NCI-H524 treated with DMSO at 0.1 percent for 48 hours (cell line): ENCODE measurements at regions not wholly inside any gene's neighbourhood (a gene's known extent, or its start where the extent isn't known, plus 50 kb on each side); places are given as distances from the start of the nearest gene placed in this dataset.
A peak's percentile ranks its signal among the peaks of the same experiment; 100 is the strongest.

ENCODE experiments used
- DNase-seq: peaks from one replicate; lab custom pipeline; 2025; lab: John Stamatoyannopoulos, UW

DNA sequence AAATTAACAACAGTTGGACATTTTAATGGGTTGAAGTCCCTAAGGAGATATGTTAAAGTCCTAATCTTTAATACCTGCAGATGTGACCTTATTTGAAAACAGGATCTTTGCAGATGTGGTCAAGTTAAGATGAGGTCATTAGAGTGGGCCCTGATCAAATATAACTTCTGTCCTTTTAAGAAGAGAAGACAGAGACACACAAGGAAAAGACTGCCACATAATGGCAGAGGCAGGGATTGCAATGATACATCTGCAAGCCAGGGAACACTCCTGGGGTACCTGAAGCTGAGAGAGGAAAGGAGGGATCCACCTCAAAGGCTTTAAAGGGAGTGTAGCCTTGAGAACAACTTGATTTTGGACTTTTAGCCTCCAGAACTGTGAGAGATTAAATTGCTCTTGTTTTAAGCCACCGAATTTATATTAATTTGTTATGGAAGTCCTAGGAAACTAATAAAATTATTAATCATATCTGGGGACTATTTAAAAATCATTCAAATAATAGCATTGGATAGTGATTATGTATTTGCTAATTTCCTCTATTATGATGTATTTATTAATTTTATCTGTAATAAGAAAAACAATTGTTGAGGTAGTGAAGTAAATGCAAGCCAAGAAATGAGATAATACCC lies 700.0 kb upstream of the PCDH15 start:
- no peak for DNase-seq

DNA sequence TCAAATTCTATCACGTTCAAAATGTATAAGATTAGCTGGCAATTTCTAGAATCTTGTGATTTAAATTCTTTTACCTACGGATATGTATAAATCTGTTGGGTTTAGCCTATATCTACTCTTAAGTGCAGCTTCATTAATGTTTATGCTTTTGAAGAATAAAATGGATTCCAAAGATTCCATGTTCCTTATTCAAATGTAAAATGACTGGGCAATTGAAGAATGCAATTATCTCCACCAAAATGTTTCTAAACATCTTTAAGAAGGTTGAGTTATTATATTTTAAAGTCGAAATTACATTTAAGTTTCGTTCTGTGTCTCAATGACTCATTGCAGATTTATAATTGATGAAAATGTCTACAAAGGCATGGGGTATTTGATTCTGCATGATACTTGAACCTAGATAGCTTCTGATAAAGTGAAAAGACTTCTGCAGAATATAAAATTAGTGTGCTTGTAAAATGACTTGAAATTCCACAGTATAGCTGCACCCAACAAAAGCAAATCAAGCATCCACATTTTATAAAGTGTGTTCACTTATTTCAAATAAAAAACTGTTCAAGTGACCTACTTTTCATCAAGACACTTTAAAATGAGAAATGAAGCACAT lies 697.0 kb upstream of the PCDH15 start:
- DNase-seq = no peak

DNA sequence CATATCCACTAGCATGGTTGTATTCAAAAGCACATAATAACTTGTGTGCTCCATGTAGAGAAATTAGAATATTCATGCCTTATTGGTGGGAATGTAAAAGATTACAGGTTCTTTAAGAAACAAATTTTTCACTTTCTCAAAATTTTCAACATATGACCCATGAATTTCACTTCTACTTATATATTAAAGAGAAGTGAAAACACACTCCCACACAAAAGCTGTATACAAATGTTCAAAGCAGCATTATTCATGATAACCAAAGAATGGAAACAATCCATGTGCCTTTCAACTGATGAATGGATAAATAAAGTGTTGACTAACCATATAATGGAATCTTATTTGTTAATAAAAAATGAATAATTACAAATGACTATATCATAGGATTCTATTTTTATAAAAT lies 694.5 kb upstream of the PCDH15 start:
- DNase-seq = no peak

DNA sequence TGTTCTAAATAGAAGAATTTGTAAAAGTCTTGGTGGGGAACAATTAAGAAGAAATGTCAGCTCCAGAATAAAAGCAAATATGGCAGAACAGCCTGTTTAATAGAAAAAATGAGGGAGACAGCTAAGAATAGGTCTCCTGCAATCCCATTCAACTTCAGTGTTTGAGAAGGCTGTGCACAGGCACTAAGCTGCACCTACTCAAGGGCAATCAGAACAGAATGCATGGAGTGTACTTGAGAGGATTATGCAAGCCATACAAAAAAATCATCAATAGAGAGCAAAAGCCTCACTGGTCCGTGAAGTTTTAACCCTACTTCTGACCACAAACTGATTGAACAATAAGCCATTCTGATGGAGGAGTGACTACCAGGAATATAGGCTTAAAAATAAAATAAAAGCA lies 690.7 kb upstream of the PCDH15 start:
- peak; percentile 4 for DNase-seq

DNA sequence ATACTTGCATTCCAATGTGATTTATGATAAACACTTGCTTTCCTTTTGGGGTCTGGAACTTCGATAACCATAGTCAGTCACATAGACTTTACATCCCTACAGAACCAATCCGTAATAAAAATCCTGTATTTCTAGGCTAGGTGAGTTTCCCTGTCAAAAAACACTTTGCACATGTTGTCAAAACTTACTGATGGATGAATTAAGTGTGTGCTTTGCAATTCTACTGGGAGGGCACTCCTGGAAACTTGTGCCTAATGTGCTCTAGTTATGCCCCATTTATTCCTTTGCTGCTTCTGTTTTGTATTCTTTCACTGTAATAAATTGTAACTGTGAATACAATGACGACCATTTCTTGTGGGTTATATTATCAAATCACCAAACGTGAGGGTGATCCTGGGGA lies 684.8 kb upstream of the PCDH15 start:
- no peak for DNase-seq

DNA sequence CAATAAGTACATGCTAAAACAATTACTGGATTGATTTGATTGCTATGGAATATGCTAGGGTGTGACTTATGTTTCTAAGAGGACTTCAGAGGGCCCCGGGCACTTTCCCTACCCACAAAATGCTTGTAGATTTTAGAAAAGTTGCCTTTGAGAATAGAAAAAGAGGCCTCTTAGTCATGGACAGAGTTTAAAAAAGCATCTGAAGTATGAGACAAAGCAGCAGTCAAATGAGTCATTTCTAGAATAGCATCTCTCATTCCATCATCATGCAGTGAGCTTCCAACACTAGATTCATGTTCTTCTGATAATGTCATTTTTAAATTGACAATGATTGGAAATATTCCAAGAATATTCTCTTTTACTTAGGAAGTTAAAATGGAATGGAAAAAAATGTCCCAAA lies 675.1 kb upstream of the PCDH15 start:
- no peak for DNase-seq

DNA sequence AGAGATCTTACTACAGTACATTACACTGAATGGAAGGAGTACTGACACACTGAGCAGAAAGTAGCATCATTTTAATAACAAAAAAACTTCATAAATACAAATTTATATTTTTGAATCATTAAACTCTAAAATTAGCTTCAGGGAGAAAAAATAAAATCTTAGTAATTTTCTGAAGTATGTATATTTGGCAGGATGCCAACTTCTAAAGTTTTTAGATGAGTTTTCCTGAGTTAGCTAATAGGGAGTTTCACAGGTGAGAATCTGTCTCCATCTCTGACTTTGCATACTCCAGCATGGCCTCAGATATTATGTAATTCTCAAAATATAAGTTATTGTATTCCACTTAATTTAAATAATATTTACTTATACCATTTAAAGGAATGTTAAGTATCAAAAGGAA lies 673.2 kb upstream of the PCDH15 start:
- DNase-seq = no peak

DNA sequence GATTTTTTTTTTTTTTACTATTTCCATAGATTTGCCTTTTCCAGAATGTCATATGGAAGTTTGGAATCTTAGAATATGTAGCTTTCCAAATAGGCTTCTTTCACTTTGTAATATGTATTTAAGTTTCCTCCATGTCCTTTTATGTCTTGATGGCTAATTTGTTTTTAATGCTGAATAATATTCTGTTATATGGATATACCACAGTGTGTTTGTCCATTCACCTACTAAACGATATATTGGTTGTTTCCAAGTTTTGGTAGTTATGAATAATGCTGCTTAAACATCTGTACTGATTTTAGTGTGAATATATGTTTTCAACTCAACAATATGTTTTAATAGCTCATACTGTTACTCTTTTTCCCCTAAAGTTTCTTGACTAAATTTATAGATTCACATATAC lies 669.8 kb upstream of the PCDH15 start:
- no peak for DNase-seq

DNA sequence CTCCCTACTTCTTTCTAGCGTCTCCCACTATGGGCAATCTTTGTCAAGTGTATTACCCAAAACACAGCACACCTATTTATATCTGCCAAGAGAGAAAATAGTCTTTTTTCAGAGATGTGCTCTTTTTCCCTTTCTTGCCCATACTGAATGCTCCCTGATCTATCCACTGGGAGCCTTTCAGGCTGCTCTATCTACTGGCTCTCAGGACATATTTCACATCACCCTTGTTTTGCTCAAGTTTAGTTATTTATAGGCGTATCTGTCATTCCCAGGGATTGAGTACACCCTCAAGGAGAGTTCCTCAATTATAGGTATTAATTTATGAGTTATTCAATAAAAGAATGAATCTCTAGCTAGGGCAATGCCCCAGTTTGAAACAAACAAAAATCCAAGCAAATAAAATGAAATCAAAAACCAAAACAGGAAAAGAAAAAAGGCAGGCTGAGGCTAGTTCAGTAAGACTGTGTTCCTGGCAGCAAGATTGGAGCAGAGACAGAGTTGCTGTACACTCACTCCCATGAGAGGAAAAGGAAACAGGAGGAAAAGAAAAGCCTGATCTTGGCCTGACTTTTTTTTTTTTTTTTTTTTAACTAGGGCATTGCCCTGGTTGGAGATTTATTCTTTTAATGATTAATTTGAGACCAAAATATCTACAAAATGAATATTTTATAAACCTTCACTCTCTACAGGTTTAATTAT lies 665.9 kb upstream of the PCDH15 start:
- no peak for DNase-seq

DNA sequence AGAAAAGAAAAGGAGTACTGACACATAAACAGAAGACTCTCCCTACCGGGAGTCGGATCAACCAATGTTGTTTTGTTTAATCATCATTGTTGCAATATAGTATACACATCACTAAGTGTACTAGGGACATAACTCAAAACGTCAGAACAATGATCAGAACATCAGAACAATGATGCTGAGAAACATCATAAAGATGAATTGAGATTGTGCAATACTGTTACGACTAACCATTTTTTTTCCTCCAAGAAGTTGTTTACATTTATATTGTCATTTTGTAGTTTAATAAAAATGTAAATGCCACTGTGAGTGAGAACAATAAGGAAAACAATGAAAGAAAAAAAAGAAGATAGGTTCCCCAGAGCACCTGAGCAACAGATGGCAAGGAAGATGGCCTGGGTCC lies 663.1 kb upstream of the PCDH15 start:
- no peak for DNase-seq

DNA sequence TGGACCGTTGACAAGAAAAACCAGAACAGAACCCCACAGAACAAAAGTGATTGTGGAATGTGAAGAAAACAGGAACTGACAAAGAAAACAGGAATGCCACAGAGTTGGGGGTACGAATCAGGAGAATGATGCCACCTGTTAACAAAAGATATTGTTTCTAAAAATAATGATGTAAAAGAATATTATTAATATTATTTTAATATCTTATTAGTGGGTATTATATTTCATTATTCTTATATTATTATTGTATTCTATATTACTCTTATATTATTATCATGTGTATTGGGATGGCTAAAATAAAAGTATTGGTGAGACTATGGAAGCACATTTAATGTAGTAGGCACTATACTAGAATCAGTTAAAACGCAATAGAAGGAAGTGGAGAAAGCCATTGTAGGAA lies 659.0 kb upstream of the PCDH15 start:
- no peak for DNase-seq

DNA sequence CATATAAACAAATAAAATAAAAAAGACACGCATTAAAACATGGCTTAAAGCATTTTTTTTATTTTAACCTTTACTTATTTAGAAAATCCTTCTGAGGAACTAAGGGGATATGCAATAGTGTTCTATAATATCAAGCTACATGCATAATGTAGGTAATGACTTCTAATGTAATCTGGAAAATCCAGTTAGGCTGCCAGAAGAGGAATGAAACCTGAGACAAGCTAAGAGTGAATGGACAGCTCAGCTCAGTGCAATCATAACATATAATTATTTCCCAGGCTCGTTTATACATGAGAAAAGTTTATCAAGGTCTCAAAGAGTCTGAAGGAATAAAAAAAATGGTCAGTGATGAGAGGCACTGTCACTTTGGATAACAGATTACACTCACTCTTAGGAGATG lies 649.0 kb upstream of the PCDH15 start:
- no peak for DNase-seq

DNA sequence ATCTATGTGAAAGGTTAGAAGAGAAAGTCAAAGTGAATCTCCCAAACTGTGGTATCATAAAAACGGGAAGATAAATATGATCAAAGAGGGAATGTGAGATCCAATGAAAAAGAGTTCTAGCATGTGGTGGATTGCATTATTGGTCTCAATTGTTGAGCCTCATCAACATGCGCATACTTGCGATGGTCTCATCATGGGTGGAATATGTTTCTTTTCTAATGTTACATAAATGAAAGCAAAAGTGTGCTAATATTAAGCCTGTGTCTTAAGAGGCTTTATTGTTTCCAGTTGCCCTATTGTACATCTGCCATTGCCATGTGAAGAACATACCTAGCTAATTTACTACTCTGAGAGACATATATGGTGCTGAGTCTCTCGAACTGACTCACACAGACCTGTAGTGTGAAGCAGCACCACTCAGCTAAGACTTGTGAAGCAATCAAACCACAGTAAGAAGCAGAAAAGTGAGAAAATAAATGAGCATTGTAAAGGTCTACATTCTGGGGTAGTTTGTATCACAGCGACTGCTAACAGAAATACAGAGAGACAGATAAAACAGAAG lies 645.5 kb upstream of the PCDH15 start:
- DNase-seq = no peak

DNA sequence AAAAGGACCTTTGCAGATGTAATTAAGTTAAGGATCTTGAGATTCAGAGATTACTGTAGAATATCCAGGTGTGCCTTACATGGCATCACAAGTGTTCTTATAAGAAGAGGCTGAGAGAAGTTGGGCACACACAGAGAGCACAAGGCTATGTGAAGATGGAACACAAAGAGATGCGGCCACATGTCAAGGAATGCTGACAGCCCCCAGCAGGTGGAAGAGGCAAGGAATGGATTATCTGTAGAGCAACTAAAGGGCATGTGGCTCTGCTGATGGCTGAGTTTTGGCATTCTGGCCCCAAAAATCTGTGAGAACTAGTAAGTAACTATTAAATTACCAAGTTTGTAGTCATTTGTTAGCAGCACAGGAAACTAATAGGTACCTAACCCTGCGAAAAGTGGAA lies 640.7 kb upstream of the PCDH15 start:
- no peak for DNase-seq

DNA sequence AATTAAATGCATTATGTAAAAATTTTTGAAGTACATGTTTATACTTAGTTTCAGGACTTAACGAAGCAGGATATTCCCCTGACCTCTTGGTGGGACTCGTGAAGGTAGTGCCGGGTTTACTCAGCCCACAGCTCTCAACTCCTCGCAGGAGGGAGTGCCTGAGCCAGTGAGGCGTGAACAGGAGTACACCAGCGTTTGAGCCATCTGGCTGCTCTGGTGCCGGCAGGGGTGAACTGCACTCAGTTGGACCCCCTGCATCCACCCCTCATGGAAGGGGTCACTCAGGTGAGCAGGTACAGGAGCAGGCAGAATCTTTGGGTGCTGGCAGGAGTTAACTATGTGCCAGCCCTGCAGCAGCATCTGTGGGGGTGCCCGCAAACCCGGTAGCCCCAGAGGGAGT lies 625.1 kb upstream of the PCDH15 start:
- DNase-seq = no peak

DNA sequence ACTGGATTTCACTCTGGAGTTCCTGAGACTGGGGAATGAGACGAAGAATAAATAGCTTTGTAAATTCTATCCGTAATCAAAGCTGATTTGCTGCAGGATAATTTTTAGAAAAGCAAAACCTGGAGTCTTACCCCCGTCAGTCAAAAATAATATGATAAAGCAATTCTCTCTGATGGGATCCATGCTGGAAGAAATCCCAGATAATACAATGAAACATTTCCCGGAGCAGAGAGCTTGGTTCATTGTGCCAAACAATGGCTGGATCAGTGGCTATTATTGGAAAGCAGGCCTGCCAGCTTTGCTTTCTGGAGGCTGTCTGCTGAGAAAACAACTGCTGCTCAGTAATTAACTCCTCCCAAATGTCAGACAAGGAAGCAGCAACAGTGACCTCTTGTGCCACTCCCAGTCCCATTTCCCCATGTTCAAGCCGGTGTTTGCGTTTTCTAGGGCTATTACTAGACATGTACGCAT lies 609.4 kb upstream of the PCDH15 start:
- peak; percentile 18 for DNase-seq

DNA sequence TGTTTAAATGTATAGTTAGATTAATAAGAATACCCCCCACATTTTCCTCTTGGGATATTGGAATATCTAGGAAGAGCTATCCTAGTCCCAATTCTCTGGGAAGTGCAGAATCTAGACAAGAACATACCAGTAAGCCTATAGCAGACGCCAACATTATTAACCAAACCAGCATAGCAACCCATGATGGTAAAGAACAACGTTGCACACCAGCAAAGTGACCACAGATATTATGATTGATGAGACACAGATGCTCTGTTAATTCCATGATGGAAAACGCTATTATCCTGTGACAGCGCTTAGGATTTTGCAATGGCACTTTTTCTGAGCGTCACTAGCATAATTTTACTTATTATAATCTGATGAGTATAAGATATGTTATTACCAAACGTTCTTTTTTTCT lies 603.1 kb upstream of the PCDH15 start:
- DNase-seq = no peak

DNA sequence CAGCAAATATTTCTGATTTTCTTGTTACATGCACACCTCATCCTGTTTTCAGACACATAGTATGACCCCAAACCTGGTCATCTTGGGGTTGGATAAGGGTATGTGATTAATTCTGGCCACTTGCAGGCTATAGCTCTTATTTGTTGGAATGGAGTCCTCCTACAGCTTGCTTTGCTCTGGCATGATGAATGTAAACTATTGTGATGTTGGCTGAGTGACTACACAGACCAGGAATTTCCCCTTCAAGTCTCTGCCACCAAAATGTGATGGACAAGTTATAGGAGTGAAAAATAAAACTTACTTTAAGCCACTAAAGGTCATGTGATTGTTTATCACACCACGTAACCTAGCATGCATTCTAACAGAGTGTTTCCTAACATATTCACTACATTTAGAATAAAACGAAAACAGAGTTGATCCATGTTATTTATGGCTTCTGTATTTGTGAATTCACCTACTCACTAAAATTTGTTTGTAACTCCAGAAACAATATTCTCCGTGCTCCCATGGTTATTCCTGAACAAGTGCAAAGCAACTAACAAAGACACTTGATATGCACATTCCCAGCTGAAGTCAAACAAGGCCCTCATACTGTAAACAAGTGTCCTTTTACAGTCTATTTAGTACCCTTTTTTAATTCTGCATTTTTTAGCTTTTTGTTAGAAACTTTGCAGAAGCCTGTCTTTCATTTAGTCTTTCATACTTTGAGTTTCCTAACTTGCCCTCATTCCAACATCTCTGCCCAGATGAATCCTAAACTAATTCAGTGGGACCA lies 599.2 kb upstream of the PCDH15 start:
- DNase-seq = no peak

DNA sequence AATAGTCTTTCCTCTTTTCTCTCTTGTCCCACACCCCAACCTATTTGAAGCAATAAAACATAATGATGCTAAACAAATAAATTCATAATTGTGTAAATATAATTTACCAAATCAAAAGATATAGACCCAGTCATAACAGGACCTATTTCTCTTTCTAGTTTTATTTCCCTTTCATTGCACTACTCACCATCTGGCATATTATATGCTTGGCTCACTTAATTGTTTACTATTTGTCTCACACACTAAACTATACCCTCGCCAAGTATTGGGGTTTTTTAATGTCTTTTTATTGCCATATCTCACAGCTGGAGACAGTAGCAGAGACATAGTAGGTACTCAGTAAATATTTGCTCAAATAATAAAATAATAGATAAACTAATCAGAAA lies 597.5 kb upstream of the PCDH15 start:
- no peak for DNase-seq

DNA sequence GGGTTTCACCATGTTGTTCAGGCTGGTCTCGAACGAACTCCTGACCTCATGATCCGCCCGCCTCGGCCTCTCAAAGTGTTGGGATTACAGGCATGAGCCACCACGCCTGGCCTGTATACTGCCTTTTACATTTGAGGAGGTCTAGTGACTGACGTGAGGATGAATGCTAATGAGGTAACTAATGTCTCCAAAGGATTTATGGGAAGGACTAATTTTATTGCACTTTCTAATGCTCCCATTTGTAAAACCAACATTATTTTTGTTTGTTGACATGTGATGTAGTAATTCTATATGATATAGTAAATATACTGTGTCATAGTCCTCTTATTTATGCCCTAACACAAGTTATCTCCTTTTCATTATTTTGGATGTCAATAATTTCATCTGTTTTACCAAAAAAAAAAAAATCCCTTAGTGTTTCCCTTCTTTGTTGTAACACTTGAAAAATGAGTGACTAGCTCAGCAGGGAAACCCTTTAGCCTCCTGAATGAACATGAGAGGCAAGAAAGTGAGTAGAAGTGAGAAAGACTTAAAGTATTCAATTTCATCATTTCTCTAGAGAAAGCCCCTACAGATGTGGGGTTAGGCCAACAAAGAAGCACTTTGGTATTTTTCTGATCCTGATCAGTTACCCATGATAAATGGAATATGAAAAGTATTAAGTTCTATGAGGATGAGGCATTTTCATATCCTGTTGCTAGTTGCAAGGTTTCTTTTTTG lies 596.9 kb upstream of the PCDH15 start:
- no peak for DNase-seq

DNA sequence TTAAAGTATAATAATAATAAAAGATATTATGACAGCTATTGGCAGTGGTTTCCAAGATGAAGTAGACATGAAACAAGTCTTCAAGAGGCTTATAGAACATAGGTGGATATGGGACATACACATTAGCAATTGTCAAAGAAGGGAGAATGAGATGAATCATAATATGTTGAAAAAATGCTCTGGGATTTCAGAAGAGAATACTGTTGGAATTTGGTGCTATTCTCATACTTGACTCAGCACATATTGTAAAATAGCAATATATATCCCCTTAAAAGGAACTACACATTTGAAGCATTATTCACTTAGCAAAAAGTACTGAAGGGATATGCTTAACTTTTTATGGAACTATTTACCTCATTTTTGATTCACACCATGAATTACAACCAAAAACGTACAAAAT lies 577.2 kb upstream of the PCDH15 start:
- no peak for DNase-seq

DNA sequence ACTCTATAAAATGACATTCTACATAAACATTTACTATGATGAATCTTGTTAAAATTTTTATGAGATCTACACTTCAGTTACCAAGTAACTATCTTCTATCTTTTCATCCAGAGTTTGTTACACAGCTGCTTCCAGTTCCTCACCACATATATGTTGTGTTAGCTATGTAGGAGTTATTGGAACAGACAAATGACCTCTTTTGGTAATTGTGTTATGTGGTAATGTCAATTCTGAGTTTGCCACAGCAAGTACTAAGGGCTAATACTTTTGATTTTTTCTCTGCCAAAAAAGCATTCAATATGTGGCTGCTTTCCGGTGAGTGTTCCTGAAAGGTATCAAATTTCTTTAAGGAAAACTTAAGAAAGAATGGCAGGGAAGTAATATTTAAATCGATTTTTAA lies 573.9 kb upstream of the PCDH15 start:
- no peak for DNase-seq
